NCI-H524 (cell line): ENCODE measurements at regions not wholly inside any gene's neighbourhood (a gene's known extent, or its start where the extent isn't known, plus 50 kb on each side); places are given as distances from the start of the nearest gene placed in this dataset.

Source experiments
- DNase-seq, 2 experiments: peaks; one replicate each; lab custom pipeline; 2025; lab: John Stamatoyannopoulos, UW

DNA sequence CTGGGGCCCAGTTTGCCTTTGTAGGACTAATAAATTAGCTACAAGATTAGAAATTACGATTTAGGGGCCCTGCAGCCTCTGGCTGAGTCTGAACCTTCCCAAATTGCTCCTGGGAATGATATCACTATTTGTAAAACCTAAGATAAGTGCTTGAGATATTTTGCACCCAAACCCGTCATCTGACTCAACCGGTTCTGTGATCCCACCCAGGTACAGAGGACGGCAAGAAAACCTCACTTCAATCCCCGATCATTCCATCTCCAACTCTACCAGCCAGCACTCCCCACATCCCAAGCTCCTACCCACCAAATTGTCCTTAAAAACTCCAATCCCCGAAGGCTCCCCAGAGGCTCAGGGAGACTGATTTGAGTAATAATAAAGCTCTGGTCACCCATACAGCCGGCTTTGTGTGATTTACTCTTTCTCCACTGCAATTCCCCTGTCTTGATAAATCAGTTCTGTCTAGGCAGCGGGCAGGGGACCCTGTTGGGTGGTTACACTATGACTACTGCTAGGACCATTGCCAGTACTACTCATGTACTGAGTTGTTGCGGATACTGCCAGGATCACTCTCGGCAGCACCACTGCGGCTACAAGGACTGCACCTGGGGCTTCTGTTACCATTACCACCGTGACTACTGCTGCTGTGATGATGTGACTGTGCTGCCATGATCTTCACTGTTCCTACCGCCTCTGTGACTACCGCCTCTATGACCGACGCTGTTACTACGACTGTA, 73.1 kb downstream of the IRF8 start:
- no peak for DNase-seq

- DNase-seq = no peak
Measured at GRCh38 chr16:85974428-85975375, 75.7 kb downstream of the IRF8 start.

- DNase-seq = no peak
Measured at GRCh38 chr16:85975451-85975981, 76.6 kb downstream of the IRF8 start.

- no peak for DNase-seq
Measured at GRCh38 chr16:85978291-85978775, 79.4 kb downstream of the IRF8 start.

DNA sequence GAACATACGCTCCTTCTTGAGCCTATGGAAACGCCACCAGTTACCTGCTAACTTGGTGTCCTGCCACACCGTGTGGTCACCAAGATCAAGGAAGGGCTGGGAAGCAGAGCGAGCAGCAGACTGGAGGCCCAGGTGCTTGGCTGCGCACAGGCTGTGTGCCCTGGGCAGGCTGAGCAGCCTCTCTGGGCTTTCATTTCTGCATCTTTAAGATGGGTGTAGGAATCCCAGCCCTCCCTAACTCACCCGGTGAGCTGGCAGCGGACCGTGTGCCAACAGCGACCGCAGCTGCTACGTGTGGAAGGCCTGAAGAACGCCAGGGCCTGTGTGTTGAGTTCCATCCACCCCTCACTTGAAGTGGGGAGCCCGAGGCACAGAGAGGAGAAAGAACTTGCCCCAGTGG, 80.0 kb downstream of the IRF8 start:
- DNase-seq = no peak

DNA sequence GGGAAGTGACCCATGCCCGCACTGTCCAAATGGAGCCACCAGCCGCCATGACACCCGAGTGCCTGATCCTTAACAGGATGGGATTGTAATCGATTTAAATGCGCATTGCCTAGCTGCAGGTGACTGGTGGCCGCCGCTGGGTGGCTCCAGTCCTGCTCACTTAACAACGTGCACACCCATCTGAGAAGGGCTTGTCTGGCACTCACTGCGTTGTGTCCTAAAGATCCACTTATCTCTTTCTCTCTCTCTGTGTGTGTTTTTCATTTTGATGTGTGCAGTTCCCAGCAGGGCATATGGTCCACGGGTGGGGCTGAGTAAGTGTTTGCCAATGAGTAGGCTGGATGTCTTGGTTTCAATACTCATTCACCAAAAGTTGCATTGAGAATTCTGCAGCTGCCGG, 80.6 kb downstream of the IRF8 start:
- peak in 1 of 2 experiments; percentile 11 for DNase-seq

- no peak for DNase-seq
Measured at GRCh38 chr16:85980686-85981085, 81.7 kb downstream of the IRF8 start.

GRCh38 chr16:85981826-85982562, 83.0 kb downstream of the IRF8 start:
- no peak for DNase-seq

DNA sequence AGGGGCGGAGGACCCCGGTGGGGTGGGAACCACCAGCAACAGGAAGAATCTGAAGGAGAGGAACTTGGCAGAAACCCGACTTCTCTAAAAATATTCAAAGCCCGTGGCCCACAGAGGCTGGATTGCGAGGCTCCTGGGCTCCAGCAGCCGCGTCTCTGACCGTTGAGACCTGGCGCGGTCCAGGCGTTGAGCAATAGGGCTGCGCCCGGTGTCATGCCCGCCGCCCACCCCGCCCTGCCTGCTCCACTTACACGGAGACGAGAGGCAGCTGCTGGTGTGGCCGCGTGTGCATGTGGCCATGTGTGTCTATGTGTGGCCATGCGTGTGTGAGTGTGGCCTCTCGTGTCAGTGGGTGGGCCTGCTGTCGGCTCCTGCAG, 83.6 kb downstream of the IRF8 start:
- DNase-seq = no peak

GRCh38 chr16:85983064-85983463, 84.1 kb downstream of the IRF8 start:
- no peak for DNase-seq

GRCh38 chr16:85983606-85984230, 84.8 kb downstream of the IRF8 start:
- no peak for DNase-seq

GRCh38 chr16:85984231-85984880, 85.4 kb downstream of the IRF8 start:
- no peak for DNase-seq

GRCh38 chr16:85984947-85985451, 86.0 kb downstream of the IRF8 start:
- no peak for DNase-seq

GRCh38 chr16:85986931-85987749, 88.2 kb downstream of the IRF8 start:
- peak in 1 of 2 experiments; percentile 23 for DNase-seq

DNA sequence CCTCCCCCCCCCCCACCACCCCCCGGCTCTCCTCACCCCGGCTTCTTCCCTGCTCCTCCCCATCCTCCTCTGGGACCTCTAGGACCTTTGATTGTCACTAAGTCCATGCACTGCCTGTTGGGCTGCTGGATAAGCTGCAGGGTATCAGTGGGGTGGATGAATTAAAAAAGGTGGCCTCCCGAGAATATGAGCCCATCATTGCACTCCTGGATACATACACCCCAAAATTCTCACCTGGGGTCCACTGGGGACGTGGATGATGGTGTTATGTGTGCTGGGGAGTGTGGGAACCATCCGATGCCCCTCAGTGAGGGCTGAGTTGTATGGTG, 88.8 kb downstream of the IRF8 start:
- no peak for DNase-seq

GRCh38 chr16:85988306-85988705, 89.3 kb downstream of the IRF8 start:
- DNase-seq = no peak

DNA sequence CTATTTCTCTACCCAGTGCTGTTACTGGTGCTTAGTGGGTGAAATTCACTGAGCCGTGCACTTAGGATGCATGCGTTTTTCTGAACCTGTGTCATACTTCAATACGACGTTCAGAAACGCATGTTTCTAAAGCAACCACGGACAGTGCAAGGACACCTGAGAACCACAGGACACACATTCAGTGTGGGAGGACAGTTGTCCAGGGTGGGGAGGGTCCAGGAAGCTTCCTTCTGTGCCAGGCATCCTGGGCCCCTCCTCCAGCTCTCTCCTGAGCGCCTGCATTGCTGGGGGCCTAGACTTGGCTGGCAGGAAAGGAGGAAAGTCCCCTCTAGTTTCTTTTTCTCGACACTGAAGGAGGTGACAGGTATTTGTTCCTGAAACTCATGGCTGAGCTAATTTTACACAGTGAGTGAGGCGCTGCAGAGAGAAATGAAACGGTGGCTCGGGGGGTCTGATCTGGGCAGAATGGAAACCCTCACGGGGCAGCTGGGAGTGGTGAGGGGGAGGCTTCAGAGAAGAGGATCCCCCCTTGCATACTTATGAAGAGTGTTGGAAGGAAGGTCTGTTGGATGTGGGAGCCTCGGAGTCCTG, 89.9 kb downstream of the IRF8 start:
- no peak for DNase-seq

GRCh38 chr16:85989376-85989775, 90.4 kb downstream of the IRF8 start:
- no peak for DNase-seq

DNA sequence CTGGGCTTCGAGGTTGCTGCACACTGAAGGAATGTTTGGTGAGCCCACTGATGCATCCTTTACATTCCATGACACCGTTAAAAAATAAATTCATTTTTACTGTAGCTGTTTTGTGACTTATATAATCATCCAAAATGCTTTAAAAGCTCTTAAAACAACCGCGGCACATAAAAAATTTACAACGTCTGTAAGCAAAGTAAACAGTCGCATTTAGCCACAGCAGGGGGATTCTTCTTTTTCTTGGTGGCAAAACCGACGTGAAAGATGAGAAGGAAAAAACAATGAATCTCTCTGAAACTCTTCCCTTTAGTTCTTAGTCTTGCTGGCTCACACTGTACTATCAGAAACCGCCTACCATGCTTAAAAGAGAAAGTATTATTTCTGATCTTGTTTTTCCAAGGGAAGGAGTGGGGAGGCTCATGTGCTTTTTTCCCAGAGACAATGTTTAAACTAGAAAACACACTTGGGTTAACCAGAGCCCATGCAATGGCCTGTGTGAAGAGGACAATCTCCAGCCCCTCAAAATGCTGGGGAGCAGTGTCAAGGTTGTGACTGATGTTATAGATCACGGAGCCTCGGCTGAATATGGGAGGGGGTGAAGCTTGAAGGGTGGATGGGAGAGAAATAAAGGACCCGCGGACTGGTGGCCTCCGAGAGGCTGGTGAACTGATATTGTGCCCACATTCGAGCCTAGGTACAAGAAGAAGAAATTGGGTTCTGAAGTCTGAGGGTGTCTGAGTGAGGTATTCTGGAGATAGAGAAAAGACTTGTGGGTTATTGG, 91.1 kb downstream of the IRF8 start:
- DNase-seq = no peak
